HTR-8/SVneo (cell line): ENCODE measurements at regions not wholly inside any gene's neighbourhood (a gene's known extent, or its start where the extent isn't known, plus 50 kb on each side); places are given as distances from the start of the nearest gene placed in this dataset.
"Not testable (repeated sequence)": the region's sequence is repeated elsewhere in the genome, so short reads cannot be mapped to it uniquely, and the experiment has no call there.

Experiments
- DNase-seq: peaks from one replicate; pipeline ENCODE4 v3.0.0; 2011; ENCODE audit warnings: low spot score, mixed read lengths; ENCODE audit not compliant: insufficient read length
- FAIRE-seq: peaks from 2 replicates; lab custom pipeline; 2011; peaks lifted over from hg19 to GRCh38; lab: Jason Lieb, UNC

DNA sequence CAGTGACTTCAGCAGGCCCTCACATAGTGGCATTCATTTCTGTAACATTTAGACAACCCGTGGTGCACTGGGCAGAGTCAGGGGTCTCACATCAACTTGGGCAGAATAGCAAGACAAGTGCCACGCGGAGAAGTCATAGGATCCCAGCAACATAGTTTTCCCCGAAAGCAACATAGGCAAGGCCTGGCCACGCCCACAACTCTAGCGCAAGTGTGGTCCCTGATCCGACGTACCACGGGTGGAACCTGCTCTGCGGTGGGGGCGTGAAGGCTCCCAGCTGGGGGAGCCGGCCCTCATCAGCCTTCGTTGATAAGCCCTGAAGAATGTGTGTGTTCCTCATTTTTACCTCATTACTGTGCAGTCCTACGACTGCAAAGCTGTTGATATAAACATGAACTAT is 261.2 kb downstream of the EIPR1 start:
- FAIRE-seq (no peak), DNase-seq (no peak)

DNA sequence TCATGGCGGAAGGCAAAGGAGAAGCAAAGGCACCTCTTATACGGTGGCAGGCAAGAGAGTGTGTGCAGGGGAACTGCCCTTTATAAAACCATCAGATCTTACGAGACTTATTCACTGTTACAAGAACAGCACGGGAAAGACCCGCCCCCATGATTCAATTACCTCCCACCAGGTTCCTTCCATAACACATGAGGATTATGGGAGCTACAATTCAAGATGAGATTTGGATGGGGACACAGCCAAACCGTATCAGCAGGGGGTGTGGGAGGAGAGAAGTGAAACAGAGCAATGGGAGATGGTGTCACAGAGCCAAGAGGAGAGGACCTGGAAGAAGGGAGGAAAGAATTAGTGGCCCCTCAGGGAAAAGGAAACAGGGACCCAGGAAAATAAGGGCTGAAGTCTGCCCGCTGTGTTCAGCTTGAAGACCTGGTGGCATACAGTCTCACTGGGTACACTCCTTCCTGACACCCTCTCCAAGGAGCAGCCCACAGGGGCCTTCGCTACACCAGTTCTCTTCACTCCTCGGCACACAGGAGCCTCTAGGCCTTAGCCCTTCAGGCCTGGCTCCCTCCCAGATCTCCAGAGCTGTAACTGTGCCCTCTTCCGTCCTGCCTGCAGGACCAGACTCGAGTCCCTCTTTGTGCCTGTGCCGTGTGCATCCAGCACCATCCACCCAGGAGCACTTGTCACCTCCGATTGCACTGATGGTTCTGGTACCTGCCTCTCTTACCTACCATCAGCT is 262.1 kb downstream of the EIPR1 start:
- FAIRE-seq: no peak
- no peak for DNase-seq

DNA sequence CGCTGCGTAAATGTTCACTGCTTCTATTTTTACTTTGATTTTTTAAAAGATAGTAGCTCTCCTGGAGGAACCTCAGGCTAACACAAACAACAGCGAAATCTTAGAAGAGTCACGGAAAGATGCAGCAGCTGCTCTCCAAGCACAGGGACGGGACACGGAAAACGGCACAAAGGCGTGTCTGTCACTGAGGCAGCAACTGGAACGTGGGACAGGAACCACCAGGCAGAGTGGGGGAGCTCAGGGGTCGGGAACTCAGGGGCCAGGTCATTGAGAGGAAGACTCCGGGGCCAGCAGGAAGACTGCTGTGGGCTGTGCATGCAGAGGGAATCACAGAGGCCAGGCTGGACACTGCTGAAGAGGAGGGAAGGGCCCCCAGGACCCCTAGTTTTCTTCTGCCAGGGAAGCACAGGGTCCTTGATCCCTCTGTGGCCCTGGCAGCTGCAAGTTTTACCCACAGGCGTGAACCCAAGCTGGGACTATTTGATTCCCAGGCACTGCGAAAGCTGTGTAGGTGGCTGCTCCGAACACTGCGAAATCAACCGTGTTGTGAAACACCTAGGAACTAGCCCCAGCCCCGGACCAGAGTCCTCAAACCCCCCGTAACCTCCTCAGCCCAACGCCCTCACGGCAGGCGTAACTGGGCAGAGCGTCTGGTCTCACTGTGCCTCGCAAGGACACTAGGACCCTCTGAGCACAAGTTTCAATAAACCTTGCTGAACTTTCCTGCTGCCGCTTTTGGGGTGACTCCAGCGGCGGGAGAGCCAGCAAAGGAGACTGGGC is 263.0 kb downstream of the EIPR1 start:
- FAIRE-seq: no peak

DNA sequence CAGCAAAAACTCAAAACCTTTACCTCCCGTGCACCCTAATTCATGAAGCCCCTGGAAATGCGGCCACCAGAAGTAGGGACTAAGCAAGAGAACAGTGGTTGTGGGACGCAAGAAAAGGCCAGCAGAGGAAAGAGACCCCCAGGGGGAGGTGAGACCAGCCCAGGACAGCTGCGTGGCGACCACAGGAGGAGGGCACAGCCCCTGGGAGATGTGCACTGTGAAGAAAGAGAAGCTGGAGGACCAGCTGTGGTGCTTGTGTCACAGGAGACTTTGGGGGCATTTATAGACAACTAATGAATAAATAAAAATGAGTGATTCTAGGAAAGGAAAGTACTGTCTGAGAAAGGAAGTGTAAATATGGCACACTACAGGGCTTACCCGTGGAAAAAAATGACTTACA is 263.8 kb downstream of the EIPR1 start:
- DNase-seq: no peak
- no peak for FAIRE-seq

More for the DNA sequence above, 263.0 kb downstream of the EIPR1 start:
- no peak for DNase-seq

DNA sequence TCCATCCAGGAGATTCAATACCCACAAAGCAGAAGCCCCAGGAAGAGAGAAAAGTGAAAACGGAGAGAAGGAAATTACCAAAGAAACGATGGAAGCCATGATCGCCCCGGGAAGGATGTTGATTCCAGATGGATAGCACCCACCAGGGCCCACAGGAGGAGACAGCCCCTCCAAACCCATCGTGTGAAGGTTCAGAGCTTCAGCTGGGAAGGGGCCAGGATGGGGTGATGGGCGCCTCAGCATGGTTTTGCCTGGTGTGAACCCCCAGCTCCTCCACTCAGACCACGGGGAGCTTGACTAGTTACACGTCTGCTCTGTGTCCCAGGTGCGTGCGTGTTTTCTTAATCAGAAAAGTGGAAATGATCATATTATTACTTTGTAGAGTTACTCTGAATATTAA is 264.5 kb downstream of the EIPR1 start:
- DNase-seq (no peak), FAIRE-seq (no peak)

DNA sequence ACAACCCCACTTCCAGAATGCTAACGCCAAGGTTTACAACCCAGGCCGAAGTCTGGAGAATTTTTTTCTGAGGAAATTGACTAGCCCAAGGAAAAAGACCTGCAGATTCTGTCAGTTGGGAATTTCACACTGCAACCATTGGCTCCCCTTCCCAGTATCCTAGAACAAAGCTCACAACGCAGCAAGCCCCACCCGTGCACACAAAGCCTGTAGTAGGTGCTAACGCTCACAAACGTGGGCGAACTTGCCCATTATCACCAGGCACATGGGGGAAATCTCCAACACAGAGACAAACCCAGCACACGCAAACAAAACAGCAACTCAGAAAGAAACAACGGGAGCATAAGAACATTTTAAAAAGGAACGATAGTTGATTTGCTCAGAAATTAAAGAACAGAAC is 265.1 kb downstream of the EIPR1 start:
- no peak for DNase-seq
- no peak for FAIRE-seq

DNA sequence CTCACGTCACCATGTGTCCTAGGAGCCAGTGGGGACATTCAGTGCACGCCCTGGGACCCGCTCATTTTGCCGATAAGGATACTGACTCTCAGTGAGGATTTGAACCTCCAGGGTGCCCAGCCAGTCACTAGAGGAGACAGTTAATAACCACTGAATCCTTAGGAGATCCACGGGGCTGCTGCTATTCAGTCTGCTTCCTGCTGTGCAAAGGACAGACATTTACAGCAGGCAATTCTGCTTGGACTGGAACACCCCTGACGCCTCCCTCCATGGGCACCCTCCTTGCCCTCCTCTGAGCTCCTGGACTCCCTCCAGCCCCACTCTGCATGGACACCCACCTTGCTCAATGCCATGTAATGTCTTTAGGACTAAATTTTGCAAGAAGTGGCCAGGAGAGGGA is 265.5 kb downstream of the EIPR1 start:
- DNase-seq: no peak

DNA sequence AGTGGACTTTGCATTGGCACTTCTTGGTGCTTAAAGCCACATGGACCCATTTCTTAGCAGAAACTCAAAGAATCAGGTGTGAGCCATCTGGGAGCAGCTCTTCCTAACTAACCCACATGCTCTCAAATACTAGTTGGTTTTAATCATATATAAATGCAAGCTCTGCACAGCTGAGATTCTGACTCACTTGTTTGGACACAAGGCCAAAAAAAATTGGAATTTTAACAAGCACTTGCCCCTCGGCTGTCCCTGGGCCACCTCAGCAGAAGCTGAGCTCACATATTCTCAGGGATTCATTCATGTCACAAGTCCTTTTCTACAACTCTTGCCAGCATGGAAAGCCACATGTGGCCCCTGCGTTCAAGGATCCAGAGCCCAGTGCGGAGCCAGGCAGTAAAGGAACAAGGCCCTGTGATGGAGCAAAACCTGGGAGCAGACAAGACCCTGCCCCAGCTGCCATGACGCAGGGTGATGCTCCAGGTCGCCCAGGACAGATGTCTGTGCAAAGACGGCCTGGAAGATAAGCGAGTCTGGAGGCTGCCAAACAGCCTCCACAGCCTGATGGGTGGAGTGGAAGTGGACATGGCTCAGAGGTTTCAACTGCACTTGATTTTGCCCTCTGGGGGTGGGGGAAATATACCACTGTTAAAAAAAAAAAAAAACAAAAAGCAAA is 266.5 kb downstream of the EIPR1 start:
- no peak for FAIRE-seq

More for the DNA sequence above, 265.5 kb downstream of the EIPR1 start:
- FAIRE-seq: no peak

DNA sequence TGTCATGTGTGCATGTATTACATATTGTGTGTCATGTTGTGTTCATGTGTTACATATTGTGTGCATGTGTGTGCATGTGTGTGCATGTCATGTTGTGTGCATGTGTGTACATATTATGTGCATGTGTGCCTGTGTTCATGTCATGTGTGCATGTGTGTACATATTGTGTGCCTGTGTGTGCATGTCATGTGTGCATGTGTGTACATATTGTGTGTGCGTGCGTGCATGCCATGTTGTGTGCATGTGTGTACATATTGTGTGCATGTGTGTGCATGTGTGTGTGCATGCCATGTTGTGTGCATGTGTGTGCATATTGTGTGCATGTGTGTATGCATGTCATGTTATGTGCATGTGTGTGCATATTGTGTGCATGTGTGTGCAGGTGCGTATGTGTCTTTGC is 267.1 kb downstream of the EIPR1 start:
- peak; percentile 100 for FAIRE-seq
- DNase-seq: no peak

More for the DNA sequence above, 266.5 kb downstream of the EIPR1 start:
- DNase-seq: no peak

DNA sequence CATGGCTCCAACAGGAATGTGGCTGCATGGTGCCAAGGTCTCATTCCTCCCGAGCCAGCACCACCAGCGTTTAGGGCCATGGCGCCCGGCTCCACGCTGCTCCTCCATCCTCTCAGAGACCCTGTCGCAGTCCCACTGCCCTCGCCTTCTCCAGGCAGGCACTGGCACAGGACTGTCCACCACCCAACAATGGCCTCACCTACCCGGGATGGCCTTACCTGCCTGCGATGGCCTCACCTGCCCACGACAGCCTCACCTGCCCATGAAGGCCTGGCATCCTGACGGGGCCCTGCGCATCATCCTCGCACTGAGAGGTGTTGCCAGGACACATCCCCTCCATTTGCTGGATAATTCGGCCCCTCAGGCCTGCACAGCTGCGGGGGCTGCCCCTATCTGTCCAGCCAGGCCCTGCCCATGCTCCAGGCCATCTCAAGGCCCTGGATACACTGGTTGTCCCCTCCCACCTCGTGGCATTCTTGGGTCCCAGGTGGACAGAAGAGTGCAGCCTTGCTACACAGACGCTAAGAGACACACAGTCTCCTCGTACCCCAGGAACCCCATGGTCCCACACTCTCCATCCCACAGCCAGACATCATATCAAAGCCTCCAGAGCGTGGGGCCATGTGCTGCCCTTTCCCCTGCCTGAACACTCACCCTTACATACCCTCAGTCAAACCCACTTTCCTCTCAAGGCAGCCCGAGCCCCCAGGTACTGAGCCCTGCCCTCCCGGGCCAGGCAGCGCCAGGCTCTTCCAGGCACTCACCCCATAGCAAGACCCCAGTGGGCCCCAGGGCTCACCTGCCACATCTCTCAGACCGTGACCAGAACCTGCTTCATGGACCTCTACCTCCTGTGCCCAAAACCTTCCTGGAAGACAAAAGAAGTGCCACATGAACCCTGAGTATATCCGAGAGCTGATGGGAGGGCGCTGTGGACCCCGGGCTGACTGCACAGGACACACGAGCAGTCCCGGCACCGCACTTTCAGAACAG is 268.6 kb downstream of the EIPR1 start:
- DNase-seq (no peak), FAIRE-seq (no peak)

DNA sequence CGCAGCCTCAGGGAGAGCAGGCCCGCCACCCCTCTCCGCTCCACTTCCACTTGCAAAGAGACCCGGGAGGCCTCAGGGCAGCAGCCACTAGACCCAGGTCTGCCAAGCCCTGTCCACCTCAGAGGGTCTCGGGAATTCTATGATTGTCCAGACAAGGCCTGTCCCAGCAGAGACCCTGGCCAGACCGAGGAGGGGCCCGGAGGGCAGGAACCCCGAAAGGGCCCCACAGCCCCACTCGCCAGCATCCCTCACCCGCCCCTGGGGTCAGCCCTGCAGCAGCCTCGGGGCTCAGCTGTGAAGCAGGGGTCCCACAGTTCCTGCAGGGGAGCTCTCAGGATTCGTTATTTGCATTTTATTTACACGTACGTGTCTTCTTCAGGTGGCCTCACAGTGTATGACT is 269.5 kb downstream of the EIPR1 start:
- no peak for DNase-seq
- FAIRE-seq: no peak

DNA sequence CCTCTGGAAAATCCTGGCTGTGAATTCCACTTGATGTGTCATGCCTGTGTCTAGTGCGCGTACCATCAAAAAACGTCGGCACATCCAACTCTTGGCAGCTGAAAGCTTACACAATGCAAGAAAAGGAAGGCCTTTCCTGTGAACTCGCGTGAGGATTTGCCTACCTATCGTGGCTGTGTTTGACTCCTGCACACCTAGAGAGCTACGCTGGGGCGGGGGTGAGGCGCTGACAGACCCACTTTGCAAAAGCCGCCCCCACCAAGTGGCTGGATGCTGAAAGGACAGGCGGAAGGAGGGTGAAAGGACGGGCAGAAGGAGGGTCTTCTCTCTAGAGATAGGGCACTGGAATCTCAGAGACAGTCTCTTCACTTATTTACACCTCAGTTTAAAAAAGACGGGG is 270.1 kb downstream of the EIPR1 start:
- FAIRE-seq (no peak), DNase-seq (no peak)

DNA sequence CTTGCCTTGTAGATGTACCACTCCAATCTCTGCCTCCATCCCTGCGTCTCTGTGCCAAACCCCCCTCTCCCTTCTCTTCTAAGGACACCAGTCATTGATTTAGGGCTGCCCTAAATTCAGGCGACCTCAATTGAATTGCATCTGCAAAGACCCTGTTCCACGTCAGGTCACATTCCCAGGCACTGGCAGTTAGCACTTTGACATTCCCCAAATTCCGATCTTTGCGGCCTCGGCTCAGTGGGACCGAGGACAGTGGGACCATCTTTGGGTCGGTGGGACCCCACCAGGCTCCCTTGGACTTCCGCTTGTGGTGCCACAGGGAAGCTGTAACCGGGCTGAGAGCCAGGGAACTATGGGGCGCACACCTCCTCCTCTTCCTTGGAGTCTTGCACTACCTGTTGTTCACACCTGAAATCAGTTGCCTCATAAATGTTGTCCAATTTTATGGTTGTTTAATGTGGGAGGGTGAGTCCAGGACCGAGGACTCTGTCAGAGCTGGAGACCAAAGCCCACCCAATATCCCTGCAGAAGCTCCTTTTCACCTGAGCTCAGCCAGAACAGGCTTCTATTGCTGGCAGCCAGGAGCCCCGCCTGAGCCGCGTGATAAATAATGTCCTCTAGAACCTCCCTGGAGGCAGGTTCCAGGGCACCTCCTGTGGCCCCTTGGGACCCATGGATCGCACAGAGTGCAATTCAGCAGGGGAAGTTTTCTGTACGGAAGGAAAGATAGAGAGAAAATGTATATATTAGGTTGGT is 271.6 kb downstream of the EIPR1 start:
- FAIRE-seq (no peak), DNase-seq (no peak)

DNA sequence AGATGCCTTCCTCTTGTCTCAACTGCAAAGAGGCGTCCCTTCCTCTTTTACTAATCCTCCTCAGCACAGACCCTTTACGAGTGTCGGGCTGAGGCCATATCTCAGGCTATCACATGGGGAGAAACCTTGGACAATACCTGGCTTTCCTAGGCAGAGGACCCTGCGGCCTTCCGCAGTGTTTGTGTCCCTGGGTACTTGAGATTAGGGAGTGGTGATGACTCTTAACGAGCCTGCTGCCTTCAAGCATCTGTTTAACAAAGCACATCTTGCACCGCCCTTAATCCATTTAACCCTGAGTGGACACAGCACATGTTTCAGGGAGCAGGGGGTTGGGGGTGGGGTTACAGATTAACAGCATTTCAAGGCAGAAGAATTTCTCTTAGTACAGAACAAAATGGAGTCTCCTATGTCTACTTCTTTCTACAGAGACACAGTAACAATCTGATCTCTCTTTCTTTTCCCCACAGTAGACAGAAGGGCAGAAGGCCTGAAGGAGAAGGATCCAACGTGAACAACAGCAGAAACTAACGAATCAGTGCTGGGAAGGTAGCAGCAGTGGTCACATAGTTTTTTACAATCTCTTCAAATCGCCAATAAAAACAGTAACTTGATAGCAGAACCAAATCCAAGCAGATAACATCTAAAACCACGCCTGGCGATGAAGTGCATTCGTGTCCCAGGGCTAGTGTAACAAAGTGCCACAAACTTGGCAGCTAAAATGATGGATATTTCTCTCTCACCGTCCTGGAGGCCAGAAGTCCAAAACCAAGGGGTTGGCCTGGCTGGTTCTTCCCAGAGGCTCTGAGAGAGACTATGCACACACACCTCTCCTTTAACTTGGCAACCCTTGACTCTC is 272.4 kb downstream of the EIPR1 start:
- DNase-seq, FAIRE-seq: not testable (repeated sequence)

DNA sequence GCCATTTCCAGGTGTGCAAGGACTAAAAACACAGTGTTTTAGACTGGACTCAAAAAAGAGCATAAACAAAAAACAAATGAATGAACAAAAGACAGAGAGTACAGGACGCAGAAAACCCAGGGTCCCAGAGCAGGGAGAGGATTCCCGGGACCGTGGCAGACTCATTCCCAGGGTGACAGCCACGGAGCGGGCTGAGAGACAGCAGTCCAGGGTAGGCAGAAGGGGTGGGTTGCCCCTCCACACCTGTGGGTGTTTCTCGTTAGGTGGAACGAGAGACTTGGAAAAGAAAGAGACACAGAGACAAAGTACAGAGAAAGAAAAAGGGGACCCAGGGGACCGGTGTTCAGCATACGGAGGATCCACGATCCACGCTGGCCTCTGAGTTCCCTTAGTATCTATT is 273.4 kb downstream of the EIPR1 start:
- no peak for DNase-seq

DNA sequence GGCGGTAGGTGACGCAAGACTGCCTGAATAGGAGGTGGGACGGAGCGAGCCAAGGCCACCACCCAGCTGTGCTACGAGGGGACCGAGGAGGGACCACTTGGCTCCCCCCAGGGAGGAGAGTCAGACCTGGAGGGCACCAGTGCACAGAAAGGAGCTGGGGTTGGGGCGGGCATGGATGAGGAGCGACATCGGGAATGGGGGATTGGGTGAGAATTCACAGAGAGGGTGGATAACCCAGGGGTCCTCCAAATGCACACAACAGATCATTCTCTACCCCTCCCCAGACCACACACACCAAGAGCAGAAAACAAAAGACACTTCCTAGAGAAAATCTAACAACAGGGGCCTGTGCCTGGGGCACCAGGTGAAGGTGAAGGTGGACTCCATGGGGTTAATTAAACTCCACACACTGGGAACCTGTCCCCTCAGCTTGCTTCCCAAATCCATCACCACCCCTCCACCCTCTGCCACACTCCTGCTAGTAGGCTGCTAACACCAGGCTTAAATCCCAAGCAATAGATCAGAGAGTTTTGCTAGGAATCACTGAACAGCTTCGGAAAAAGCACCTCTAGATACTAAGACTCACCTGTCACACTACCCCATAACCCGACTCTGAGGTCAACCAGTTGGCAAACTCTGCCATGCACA is 274.6 kb downstream of the EIPR1 start:
- no peak for FAIRE-seq
- DNase-seq: no peak

More for the DNA sequence above, 273.4 kb downstream of the EIPR1 start:
- no peak for FAIRE-seq

DNA sequence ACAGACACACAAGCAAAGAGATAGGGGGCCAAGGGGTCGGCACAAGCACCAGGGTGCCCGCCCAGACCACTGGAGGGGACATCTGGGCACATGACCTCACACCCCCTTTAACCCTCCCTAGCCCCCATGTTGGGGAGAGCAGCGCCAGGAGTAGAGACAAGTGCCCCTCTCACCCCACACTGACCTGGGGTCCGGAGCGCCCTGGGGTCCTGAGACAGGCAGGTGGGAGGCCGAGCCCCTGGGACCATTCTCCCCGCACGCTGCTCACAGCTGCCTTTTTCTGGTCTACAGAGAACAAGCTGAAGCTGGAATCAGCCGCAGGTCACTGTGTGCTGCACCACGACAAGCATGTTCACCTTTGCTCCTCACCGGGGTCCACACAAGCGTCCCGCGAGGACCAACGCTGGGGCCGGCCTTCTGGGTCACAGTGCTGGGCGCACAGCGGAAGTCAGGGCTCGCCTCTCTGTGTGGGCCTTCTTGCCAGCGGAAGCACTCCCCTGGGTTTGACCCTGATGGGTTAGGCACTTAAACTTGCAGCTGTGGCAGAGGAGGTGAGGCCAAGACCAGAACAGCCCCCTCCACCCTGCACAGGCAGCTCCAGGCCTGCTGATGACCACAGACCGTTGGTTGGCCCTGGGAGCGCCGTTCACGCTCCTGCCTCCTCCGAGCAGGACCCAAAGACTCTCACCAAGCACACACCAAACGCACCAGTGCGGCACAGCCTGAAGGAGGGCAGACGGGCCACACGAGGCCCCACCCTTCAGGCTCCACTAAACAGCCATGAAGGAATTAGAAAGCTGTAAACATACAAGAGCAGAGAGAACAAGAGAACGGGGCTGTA is 275.3 kb downstream of the EIPR1 start:
- DNase-seq (no peak), FAIRE-seq (no peak)
